Lower lobe of right lung (tissue), 2 donors: ENCODE measurements at regions not wholly inside any gene's neighbourhood (a gene's known extent, or its start where the extent isn't known, plus 50 kb on each side); places are given as distances from the start of the nearest gene placed in this dataset.
A peak's percentile ranks its signal among the peaks of the same experiment; 100 is the strongest.

ENCODE experiments used
- ATAC-seq, 2 donors: fragments of 200-7000 bp; cut with Tn5 transposase; one replicate each; pipeline ENCODE4 v1.9.1; 2020 to 2022; ENCODE audit warnings: mild to moderate bottlenecking in 2 of 2, moderate library complexity in 2 of 2
- DNase-seq: peaks from one replicate; pipeline ENCODE4 v3.0.0-alpha.2; 2020
- H3K27ac ChIP-seq: fragments of 200-600 bp; one replicate; pipeline ENCODE4 v1.8.0; 2022
- H3K27me3 ChIP-seq: fragments of 200-600 bp; one replicate; pipeline ENCODE4 v1.8.0; 2022; ENCODE audit warnings: low read depth
- H3K36me3 ChIP-seq: fragments of 200-600 bp; one replicate; pipeline ENCODE4 v1.8.0; 2022; ENCODE audit warnings: mild to moderate bottlenecking
- H3K4me1 ChIP-seq: fragments of 200-600 bp; one replicate; pipeline ENCODE4 v1.8.0; 2022
- H3K4me3 ChIP-seq: fragments of 200-600 bp; one replicate; pipeline ENCODE4 v1.8.0; 2022; ENCODE audit warnings: mild to moderate bottlenecking
- H3K9me3 ChIP-seq: fragments of 200-600 bp; one replicate; pipeline ENCODE4 v1.8.0; 2022
- intact Hi-C: fragments of 100-400 bp; cut with DNase I; formaldehyde crosslinking; loops from one replicate; pipeline ENCODE4 v1.11.0; 2022
- TF ChIP-seq, protein P1 (sequence below): fragments of 200-600 bp; IDR thresholded peaks from one replicate; pipeline ENCODE4 v1.8.0; 2022; ENCODE audit warnings: antibody characterized with exemption, mild to moderate bottlenecking
- donor health status: DM: no; HTN: yes; CAD: no; lungs with severe emphysema.

DNA sequence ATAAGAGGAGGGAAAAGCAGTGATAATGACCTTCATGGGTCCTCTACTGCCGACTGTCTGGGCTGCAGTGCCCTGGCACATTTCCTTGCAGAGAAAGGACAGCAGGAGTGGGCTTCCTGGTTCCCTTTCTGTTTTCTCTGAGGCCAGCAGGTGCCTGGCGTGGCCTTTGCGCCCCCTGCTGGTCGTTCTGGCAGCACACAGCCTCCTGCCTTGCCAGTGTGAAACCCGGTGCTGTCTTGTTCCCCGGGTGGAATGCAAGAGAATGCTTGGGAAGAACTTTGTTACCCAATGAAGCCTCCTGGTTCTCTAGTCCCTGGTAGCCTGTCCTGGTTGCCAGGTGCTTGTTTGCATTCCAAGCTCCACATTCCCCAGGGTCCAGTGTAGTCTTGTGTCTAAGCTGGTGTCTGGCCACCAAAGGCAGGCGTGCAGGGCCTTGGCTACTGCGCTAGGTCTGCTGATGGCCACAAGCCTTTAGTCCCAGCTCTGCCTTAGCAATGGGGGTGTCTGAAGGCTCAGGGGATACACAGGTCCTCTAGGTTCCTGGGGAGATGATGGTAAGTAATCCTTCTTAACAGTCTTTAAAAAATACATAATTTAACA is 1392.4 kb upstream of the TMEM132C start:
- Histone ChIP-seq H3K36me3 (no peaks in the 10 kb centered on the region), H3K27me3 (no peaks in the 10 kb centered on the region), H3K4me3 (no peak overlapping the region), H3K9me3 (no peaks in the 10 kb centered on the region), H3K27ac (no peak overlapping the region), H3K4me1 (no peaks in the 10 kb centered on the region)
- ATAC-seq (peak; percentile 73 to 76), DNase-seq (peak; percentile 57)
- TF ChIP-seq, protein P1, sequence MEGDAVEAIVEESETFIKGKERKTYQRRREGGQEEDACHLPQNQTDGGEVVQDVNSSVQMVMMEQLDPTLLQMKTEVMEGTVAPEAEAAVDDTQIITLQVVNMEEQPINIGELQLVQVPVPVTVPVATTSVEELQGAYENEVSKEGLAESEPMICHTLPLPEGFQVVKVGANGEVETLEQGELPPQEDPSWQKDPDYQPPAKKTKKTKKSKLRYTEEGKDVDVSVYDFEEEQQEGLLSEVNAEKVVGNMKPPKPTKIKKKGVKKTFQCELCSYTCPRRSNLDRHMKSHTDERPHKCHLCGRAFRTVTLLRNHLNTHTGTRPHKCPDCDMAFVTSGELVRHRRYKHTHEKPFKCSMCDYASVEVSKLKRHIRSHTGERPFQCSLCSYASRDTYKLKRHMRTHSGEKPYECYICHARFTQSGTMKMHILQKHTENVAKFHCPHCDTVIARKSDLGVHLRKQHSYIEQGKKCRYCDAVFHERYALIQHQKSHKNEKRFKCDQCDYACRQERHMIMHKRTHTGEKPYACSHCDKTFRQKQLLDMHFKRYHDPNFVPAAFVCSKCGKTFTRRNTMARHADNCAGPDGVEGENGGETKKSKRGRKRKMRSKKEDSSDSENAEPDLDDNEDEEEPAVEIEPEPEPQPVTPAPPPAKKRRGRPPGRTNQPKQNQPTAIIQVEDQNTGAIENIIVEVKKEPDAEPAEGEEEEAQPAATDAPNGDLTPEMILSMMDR, result peak; percentile 91
- intact Hi-C loops, result no loop called here

DNA sequence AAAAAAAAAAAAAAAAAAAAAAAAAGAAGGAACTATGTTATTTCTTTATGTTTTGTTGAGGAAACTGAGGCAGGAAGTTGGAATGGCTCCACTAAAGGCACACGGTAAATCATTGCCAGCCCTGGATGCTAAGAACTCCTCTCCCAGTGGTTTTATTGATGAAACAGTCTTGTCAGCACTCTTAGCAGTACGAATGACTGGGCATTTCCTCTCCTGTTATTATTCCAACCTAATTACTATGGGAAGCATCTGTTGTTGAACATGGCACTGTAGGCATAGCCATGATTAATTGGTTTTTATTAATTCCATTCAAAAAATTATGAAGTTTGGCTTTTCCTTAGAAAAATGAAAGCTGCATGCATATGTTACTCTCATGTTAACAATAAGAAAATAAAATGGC is 1387.1 kb upstream of the TMEM132C start:
- H3K27ac ChIP-seq, result no peak overlapping the region
- intact Hi-C loops, result no loop called here
- H3K4me3 ChIP-seq, result no peak overlapping the region
- no peaks in the 10 kb centered on the region for H3K4me1 ChIP-seq
- ATAC-seq, result no peak
- no peaks in the 10 kb centered on the region for H3K36me3 ChIP-seq
- TF ChIP-seq, protein P1, result no peak
- no peak for DNase-seq
- H3K9me3 ChIP-seq, result no peaks in the 10 kb centered on the region
- H3K27me3 ChIP-seq, result no peaks in the 10 kb centered on the region

DNA sequence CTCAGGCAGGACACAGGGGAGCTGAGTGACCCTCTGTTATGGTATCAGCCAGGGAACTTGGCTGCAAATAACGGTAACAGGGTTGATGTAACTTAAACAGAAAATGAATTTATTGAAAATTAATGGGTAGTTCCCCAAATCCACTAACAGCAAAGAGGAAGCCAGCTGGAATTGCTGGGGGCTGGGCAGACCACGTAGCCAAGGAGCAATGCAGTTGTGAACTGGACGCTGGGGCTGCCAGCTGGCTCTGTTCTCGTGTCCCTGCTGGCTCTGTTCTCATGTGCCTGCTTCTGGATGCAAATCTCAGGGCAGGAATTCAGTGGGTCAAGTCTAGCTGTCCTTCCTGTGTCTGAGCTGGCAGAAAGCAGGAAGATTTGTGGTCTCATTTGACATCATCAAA is 1383.3 kb upstream of the TMEM132C start:
- Histone ChIP-seq H3K4me3 (no peak overlapping the region), H3K27ac (no peak overlapping the region), H3K36me3 (no peaks in the 10 kb centered on the region), H3K9me3 (no peaks in the 10 kb centered on the region), H3K4me1 (no peaks in the 10 kb centered on the region), H3K27me3 (no peaks in the 10 kb centered on the region)
- intact Hi-C loops, result no loop called here
- TF ChIP-seq, protein P1, result no peak
- DNase-seq (no peak), ATAC-seq (no peak)

DNA sequence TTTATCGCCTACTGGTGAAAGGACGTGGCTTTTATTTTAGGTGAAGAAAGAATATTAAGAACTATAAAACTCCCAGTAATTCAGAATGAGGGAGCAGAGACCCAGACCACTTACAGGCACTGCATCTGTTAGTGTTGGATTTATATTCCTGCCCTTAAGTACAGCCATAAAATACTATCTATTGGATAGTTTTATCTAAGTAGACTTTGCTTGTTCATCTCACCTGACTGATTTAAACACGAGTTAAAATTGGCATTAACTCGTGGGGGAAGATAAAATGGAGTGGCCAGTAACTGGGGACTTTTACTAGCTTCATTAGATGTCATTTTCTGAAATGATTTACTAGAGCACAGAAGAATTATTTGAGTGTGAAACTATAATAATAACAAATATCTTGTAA is 1377.5 kb upstream of the TMEM132C start:
- no peak overlapping the region for H3K4me3 ChIP-seq
- DNase-seq, result no peak
- no peaks in the 10 kb centered on the region for H3K36me3 ChIP-seq
- H3K27me3 ChIP-seq, result no peaks in the 10 kb centered on the region
- H3K27ac ChIP-seq, result no peak overlapping the region
- intact Hi-C loops, result no loop called here
- ATAC-seq, result no peak
- H3K9me3 ChIP-seq, result no peaks in the 10 kb centered on the region
- TF ChIP-seq, protein P1, result no peak
- H3K4me1 ChIP-seq, result no peaks in the 10 kb centered on the region

DNA sequence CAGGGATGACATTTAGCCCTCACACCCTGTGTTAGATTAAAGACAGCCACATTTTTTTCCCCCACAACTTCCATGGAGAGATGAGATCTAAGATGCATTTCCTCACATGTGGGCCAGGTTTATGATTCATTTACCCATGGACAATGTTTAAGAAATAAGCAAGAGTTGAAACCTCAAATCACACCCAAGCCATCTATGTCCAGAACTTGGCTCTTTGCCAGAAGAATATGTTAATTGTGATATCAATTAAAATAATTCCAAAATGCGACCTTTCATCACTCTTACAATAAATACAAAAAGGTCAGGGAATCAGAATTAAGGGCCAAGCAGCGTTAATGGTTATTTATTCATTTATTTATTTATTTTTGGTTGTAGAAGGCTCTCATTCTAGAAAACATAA is 1376.9 kb upstream of the TMEM132C start:
- intact Hi-C loops, result no loop called here
- no peak overlapping the region for H3K4me3 ChIP-seq
- H3K27me3 ChIP-seq, result no peaks in the 10 kb centered on the region
- H3K36me3 ChIP-seq, result no peaks in the 10 kb centered on the region
- H3K9me3 ChIP-seq, result no peaks in the 10 kb centered on the region
- ATAC-seq, result no peak
- no peak overlapping the region for H3K27ac ChIP-seq
- no peak for DNase-seq
- no peaks in the 10 kb centered on the region for H3K4me1 ChIP-seq
- TF ChIP-seq, protein P1, result no peak
